Kidney (tissue), 13 donors: ENCODE measurements at regions not wholly inside any gene's neighbourhood (a gene's known extent, or its start where the extent isn't known, plus 50 kb on each side); places are given as distances from the start of the nearest gene placed in this dataset.
A peak's percentile ranks its signal among the peaks of the same experiment; 100 is the strongest.

Experiments
- DNase-seq, 5 donors: peaks; one replicate each; pipeline ENCODE4 v3.0.0-alpha.2; 2013 to 2020
- FAIRE-seq: peaks from 2 replicates; lab custom pipeline; 2012; peaks lifted over from hg19 to GRCh38; lab: Jason Lieb, UNC
- H3K27ac ChIP-seq, 2 donors: one replicate each; pipeline ENCODE4 v1.7.0; 2013; ENCODE audit warnings: low read depth in 2 of 2, low read length in 2 of 2, inconsistent platforms in 1 of 2
- H3K27me3 ChIP-seq: one replicate; pipeline ENCODE4 v1.7.1; 2013; ENCODE audit warnings: low read length, inconsistent platforms; ENCODE audit not compliant: control insufficient read depth, insufficient read depth
- H3K36me3 ChIP-seq, 3 donors: one replicate each; pipeline versions ENCODE4 v1.7.0 to v1.7.1; 2013; ENCODE audit warnings: low read length in 3 of 3, control low read depth in 1 of 3, inconsistent platforms in 1 of 3; ENCODE audit not compliant: insufficient read depth in 3 of 3, control insufficient read depth in 2 of 3
- H3K4me1 ChIP-seq, 3 donors: one replicate each; pipeline versions ENCODE4 v1.7.0 to v1.7.1; 2013; ENCODE audit warnings: low read length in 3 of 3, inconsistent platforms in 1 of 3, low read depth in 1 of 3; ENCODE audit not compliant: control insufficient read depth in 2 of 3, insufficient read depth in 2 of 3
- H3K4me3 ChIP-seq, 3 donors: one replicate each; pipeline versions ENCODE4 v1.7.0 to v1.8.1; 2013; ENCODE audit warnings: low read length in 3 of 3, control low read depth in 1 of 3, inconsistent platforms in 1 of 3
- H3K9ac ChIP-seq, 3 donors: one replicate each; pipeline versions ENCODE4 v1.7.0 to v1.7.1; 2013; ENCODE audit warnings: low read length in 3 of 3, control low read depth in 1 of 3, inconsistent platforms in 1 of 3
- H3K9me3 ChIP-seq, 3 donors: one replicate each; pipeline versions ENCODE4 v1.7.0 to v1.7.1; 2013; ENCODE audit warnings: low read length in 3 of 3, control low read depth in 1 of 3, inconsistent platforms in 1 of 3; ENCODE audit not compliant: control insufficient read depth in 2 of 3, insufficient read depth in 1 of 3
- CTCF ChIP-seq: IDR thresholded peaks from 3 replicates; pipeline ENCODE4 v1.5.1; 2012; ENCODE audit warnings: mild to moderate bottlenecking, moderate library complexity, borderline replicate concordance; ENCODE audit not compliant: insufficient read depth; ENCODE audit errors: extremely low read depth
- intact Hi-C: fragments of 100-400 bp; cut with DNase I; formaldehyde crosslinking; loops from one replicate; pipeline ENCODE4 v1.11.1; 2022
- donor health status: control.
- donor health status: control.
- donor health status: control.
- donor health status: control.
- donor health status: control.
- donor health status: DM: yes; HTN: yes; CAD: no.
- donor health status: Normal renal cell carcinoma (clear cell type).

DNA sequence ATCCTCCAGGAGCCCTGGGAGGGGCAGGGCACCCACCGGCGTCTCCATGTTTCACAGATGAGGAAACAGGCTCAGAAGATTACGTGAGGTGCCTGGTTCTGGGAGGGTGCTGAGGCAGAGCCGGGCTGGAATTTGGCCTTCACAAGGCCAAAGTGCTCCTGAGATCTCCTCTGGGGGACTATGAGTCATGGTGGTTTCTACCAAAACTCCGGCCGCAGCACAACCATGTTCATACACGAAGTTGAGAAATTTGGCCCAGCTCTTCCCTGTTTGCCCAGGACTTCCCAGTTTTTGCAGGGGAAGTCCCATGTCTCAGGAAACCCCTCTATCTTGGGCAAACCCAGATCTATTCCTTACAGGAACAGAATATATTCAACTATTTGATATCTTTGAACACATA, 172.9 kb upstream of the CDYL start:
- peaks cover 0 to 9% (median 3%) of the 10 kb centered on the region in 3 donors for H3K4me1 ChIP-seq
- intact Hi-C loops, result no loop called here
- no peak overlapping the region for H3K27ac ChIP-seq
- FAIRE-seq, result no peak
- no peaks in the 10 kb centered on the region for H3K27me3 ChIP-seq
- DNase-seq, result peak in 1 of 5 donors; percentile 70
- TF ChIP-seq CTCF, result no peak
- no peak overlapping the region for H3K4me3 ChIP-seq
- H3K36me3 ChIP-seq, result no peaks in the 10 kb centered on the region
- no peaks in the 10 kb centered on the region for H3K9me3 ChIP-seq
- H3K9ac ChIP-seq, result no peak overlapping the region

DNA sequence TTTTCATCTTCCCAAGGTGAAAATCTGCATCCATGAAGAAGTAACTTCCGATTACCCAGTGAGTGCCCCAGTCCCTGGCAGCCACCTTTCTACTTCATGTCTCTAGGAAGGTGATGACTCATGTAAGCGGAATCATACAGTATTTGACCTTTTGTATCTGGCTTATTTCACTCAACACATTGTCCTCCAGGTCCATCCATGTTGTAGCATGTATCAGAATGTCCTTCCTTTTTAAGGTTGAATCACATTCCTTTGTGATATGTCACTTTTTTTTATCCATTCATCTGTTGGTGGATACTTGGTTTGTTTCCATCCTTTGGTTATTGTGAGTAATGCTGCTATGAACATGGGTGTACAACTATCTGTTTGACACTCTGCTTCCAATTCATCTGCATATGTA, 176.3 kb upstream of the CDYL start:
- TF ChIP-seq CTCF, result no peak
- H3K36me3 ChIP-seq, result no peaks in the 10 kb centered on the region
- H3K27me3 ChIP-seq, result no peaks in the 10 kb centered on the region
- no peaks in the 10 kb centered on the region for H3K9me3 ChIP-seq
- H3K4me1 ChIP-seq, result no peaks in the 10 kb centered on the region
- DNase-seq (no peak), FAIRE-seq (no peak)
- intact Hi-C loops, result no loop called here
- no peak overlapping the region for H3K4me3 ChIP-seq
- no peak overlapping the region for H3K27ac ChIP-seq
- H3K9ac ChIP-seq, result no peak overlapping the region

DNA sequence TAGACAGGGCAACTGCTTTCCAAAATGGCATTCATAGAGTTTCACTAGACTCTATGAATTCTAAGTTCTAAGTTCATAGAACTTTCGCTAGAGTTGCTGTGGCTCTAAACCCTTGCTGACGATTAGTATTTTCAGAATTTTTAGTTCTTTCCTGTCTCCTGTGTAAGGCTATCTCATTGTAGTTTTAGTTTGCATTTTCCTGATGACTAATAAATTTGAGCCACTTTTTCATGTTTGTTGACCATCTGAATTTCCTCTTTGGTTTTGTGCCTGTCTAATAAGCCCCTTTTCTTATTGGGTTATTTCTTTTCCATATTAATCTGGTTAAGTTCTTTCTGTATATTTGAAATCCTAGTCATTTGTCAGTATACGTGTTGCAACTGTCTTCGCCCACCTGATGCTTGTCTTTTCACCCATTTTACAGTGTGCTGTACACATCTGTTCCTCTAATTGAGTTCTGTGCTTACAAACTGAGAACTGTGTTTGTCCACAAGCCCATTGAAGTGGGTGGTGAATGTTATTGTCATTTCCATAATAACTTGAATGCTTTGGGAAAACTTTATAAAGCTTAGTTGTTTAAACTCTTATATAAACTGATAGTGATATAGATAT, 177.7 kb upstream of the CDYL start:
- TF ChIP-seq CTCF, result no peak
- H3K4me3 ChIP-seq, result no peak overlapping the region
- H3K27ac ChIP-seq, result no peak overlapping the region
- DNase-seq, result no peak
- no peak for FAIRE-seq
- intact Hi-C loops, result no loop called here
- no peaks in the 10 kb centered on the region for H3K36me3 ChIP-seq
- no peak overlapping the region for H3K9ac ChIP-seq
- no peaks in the 10 kb centered on the region for H3K27me3 ChIP-seq
- no peaks in the 10 kb centered on the region for H3K4me1 ChIP-seq
- H3K9me3 ChIP-seq, result no peaks in the 10 kb centered on the region

DNA sequence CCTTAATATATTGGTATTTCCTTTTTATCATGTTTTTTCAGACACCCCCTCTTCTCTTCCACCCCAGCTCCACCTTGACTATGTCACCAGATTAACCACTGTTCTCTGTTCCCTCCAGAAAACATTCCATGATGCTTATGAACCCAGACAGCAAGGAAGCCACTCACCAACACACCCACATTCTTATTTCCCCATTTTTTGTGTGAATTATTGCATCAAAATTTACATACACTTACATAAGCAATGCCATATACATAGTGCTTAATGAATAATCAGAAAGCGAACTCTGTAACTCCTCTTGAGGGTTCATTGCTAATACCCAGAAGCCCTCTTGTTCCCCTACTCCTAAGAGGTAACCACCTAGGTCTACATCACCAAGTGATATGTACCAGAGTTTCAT, 182.3 kb upstream of the CDYL start:
- Histone ChIP-seq H3K9me3 (no peaks in the 10 kb centered on the region), H3K27ac (no peak overlapping the region), H3K36me3 (no peaks in the 10 kb centered on the region), H3K27me3 (no peaks in the 10 kb centered on the region), H3K4me3 (no peak overlapping the region), H3K9ac (no peak overlapping the region), H3K4me1 (no peaks in the 10 kb centered on the region)
- TF ChIP-seq CTCF, result no peak
- FAIRE-seq, result no peak
- intact Hi-C loops, result no loop called here
- DNase-seq, result no peak
